Midbrain (tissue), 1 donor: ENCODE measurements at regions not wholly inside any gene's neighbourhood (a gene's known extent, or its start where the extent isn't known, plus 50 kb on each side); places are given as distances from the start of the nearest gene placed in this dataset.

Source experiments
- DNase-seq: peaks from one replicate; lab custom pipeline; 2025; lab: John Stamatoyannopoulos, UW

GRCh38 chr4:122555216-122555615 lies 65.7 kb downstream of the IL21 start:
- DNase-seq = no peak

DNA sequence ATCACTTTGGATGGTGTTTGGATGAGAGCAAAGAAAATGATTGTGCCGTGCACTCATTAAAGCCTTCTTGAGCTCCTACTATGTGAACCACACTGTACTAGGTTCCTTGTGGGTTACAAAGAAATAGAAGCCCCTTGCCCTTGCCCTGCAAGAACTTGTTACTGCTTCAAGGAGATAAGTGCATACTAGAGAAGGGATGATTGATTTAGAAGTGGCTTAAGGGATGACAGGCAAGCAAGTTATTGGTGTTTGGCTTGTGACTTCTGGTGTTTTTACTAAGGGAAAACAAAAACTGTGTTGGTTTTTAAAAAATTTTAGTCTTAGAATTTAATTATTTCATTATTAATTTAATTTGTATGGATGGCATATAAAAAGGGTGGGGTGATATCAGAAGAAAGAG lies 67.4 kb downstream of the IL21 start:
- DNase-seq = no peak

DNA sequence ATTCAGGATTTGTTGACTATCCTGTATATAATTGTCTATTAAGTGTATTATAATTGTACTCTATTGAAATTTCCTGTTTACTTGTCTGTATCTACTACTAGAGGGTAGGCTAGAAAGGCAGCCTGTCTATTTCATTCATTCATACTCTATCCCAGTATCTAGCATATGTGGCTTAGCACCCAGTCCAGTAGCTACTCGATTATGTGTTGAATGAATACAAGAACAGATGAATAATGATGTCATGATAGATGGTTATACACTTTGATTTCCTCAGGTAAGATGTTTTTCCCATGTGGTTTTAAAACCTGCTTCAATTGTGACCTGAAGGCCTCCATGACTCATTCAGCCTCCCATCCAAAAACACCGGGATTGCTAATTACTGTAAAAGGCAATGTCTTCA lies 68.0 kb downstream of the IL21 start:
- DNase-seq = no peak

- DNase-seq = no peak
Measured at GRCh38 chr4:122548886-122549630, 71.8 kb downstream of the IL21 start.

DNA sequence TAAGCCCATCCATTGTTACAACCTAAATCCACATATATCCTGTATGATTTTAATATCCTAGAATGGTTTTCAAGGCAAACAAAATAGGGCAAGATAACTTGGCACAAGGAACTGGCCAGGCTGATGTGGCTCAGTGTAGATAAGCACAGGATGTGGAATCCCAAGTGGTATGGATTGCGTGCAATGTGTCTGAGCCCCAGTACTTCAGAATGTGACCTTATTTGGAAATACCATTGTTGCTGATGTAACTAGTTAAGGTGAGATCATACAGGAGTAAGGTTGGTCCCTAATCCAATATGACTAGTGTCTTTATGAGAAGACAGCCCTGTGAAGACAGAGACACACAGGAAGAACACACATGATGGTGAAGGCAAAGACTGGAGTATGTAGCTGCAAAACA lies 72.4 kb downstream of the IL21 start:
- DNase-seq = no peak

DNA sequence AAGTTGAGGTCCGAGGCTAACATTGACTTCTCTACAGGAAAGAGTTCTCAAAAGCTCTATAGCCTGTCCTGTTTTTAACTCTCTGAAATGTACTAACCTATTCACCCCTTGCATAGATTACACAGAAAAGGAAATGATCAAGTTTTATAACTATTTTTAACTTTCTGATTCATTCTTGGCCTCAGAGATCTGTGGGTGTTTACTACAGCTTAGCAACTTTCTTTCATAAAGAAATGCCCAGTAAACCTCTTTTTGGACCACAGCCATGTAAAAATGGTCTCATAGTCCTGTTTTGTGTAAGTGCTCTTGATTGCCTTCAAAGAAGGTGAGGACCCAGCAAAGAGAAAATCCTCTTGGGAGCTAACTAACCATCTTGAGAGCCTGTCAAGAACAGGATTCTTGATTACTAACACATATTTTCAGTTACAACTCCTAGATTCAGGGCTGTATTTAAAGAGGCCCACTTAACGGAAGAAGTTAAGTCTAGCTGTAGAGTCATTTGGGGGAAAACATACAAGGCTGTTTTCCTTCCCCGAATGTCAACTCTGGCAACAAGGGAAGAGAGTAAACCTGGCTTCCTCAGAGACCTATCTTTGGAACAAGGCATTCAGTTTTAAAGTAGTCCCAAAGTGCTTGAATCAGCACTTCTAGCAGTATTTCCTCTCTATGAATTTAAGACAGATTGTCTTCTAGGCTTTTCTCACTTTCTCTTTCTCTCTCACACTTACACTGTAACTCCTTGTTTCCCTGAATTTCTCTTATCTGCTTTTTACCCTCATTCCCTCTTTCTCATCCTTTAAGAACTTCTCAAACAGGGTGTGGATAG lies 78.2 kb downstream of the IL21 start:
- no peak for DNase-seq

DNA sequence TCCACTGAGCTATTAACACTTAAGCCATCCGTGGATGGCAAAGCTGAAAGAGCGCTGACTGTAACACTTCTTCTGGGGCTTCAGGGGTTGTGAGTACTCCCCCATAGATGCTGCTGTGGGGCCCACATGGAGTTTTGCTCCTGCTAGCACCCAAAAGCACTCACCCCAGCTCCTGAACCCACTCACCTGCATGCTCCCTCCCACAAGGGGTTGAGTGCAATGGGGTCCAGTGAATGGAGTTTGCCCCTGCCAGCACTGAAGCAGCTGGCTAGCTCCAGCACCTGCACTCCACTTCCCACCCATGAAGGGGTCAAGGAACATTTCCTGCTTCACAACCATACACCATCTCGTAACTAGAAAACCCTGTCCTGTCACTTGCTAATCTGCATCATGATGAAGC lies 78.9 kb downstream of the IL21 start:
- no peak for DNase-seq

DNA sequence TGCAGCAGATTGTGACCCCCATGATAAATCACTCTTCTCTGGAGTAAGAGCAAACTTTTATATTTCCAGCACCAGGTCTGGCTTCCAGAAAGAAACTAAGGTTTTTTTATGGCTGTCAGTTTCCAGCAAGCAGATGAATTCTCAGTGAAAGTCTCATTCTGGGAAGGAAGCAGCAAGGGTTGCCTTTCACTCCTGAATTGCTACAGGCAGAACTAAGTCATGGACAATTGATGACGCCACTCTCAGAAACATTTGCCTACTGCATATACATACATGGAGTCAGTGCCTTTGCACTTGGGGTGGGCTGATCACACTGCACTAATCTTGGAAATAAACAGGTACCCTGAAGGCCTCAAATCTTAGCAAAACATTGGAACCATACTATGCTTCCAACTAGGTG lies 80.0 kb downstream of the IL21 start:
- DNase-seq = no peak

- no peak for DNase-seq
Measured at GRCh38 chr4:122539861-122540465, 80.9 kb downstream of the IL21 start.

- DNase-seq = peak; percentile 19
Measured at GRCh38 chr4:122537388-122538135, 81.0 kb upstream of the IL2 start.

GRCh38 chr4:122536001-122536400 lies 79.5 kb upstream of the IL2 start:
- no peak for DNase-seq

DNA sequence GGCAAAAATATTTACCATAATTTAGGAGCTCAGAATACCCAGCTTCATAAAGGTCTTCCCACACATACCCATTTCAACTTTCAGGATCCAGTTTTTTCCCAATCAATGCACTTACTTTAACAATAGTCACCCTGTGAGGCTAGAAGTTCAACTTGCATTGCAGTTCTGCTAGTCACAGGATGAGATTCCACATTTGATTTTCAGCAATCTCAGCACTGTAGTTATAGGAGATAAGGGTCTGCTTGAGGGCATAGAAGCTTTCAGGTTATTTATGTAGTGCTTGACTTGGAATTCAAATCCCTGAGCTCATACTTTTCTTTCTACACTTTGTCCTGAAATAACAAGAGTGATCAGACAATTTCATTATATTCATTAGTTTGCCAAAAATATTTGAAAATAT lies 78.3 kb upstream of the IL2 start:
- DNase-seq = no peak

- no peak for DNase-seq
Measured at GRCh38 chr4:122533841-122534240, 77.3 kb upstream of the IL2 start.

DNA sequence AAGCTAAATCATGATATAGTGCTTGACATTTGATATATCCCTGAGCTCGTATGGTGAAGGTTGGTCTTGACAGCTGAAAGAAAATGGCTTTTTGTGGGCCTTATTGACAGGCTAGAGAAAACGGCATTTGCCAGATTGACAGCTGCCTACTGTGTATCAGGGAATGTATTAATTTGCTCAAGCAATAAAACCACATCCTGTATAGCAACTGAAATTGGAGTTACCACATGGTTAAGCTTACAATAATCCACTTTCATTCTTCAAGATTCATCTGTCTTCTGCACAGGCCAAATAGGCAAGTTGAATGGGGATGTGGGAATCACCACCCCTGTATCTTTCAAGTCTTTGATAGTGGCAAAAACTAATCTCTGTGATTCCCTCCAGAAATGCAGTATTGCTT lies 76.2 kb upstream of the IL2 start:
- DNase-seq = no peak

DNA sequence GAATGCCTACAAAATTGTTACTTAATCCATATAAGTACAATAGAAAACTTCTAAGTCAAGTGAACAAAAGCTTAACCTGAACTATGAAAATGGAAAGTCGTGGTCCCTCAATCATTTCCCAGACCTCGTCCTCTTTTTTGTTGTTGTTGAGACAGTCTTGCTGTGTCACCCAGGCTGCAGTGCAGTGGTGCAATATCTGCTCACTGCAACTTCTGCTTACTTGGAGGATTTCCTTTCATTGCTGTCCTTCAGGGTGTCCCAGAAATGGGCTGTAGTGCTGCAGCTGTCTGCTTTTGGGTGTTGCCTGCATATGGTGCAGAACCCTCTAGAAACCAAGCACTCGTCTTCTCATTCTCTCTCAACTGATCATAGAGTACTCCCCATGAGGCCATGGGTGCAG lies 75.0 kb upstream of the IL2 start:
- DNase-seq = no peak

GRCh38 chr4:122531038-122531437 lies 74.5 kb upstream of the IL2 start:
- DNase-seq = no peak

DNA sequence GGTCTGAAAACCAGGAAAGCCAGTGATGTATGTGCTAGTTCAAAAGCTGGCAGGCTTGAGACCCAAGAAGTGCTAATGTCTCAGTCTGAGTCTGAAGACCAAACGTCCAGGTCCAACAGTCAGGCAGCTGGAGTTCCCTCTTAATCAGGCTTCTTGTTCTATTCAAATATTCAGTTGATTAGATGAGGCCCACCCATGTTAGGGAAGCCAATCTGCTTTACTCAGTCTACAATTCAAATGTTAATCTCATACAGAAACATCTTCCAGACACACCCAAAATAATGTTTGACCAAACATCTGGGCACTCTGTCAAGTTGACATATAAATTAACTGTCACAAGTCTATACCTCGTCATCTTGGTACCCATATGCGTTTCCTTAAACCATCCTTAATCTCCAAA lies 72.4 kb upstream of the IL2 start:
- no peak for DNase-seq

- DNase-seq = no peak
Measured at GRCh38 chr4:122525865-122526264, 69.3 kb upstream of the IL2 start.

DNA sequence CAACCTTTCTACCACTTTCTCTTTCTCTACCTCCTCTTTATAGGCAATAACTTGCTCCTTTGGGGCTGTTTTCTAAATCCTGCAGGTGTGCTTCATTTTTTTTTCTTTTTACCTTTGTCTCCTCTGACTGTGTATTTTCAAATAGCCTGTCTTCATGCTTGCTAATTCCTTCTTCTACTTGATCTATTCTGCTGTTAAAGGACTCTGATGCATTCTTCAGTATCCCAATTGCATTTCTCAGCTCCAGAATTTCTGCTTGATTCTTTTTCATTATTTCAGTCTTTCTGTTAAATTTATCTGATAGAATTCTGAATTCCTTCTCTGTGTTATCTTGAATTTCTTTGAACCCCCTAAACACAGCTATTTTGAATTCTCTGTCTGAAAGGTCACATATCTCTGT lies 67.7 kb upstream of the IL2 start:
- no peak for DNase-seq

- DNase-seq = no peak
Measured at GRCh38 chr4:122522944-122523343, 66.4 kb upstream of the IL2 start.

GRCh38 chr4:122517345-122517744 lies 60.8 kb upstream of the IL2 start:
- DNase-seq = no peak

DNA sequence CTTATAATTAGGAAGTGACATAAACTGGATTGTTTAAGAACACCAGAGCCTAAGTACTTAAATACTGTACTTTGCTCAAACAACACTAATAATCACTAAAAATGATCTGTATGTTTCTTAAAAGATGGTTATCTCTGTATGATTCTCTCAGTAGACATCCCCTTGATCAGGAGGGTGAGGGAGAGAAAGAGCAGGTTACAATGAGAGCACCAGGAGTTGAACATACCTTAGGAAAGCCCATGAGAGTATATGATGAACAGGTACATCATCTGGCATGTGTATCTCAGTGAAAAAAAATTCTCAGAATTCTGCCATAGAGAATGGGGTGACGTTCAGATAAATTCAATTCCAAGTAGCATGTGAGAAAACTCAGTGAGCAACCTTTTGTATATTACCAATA lies 59.9 kb upstream of the IL2 start:
- no peak for DNase-seq
